Mammary epithelial cell (primary cell): ENCODE measurements at regions not wholly inside any gene's neighbourhood (a gene's known extent, or its start where the extent isn't known, plus 50 kb on each side); places are given as distances from the start of the nearest gene placed in this dataset.

Experiments used
- CTCF ChIP-seq, 2 donors: IDR thresholded peaks in 1 of 2; conservative IDR thresholded peaks in 1 of 2; 2 replicates each; pipeline ENCODE4 v1.5.1; 2011 to 2012; ENCODE audit warnings: inconsistent platforms in 2 of 2, low read length in 2 of 2, mild to moderate bottlenecking in 2 of 2, control low read depth in 1 of 2, low read depth in 1 of 2; ENCODE audit not compliant: insufficient read depth in 1 of 2; ENCODE audit errors: extremely low read depth in 1 of 2
- EZH2 ChIP-seq: IDR thresholded peaks from 2 replicates; pipeline ENCODE4 v1.6.1; 2012; ENCODE audit warnings: low read length, inconsistent platforms, borderline replicate concordance

- TF ChIP-seq CTCF (conservative IDR thresholded peaks at IDR 0.05 in 1 of 2, IDR thresholded peaks at IDR 0.05 in 1 of 2; ENCODE audit: extremely low read depth in 1 of 2, insufficient read depth in 1 of 2, low read depth in 1 of 2, low read length in 2 of 2) (no peak), EZH2 (no peak)
Measured at GRCh38 chr4:148770377-148770776, 328.2 kb upstream of the NR3C2 start.
